OCI-LY7 (cell line): ENCODE measurements at regions not wholly inside any gene's neighbourhood (a gene's known extent, or its start where the extent isn't known, plus 50 kb on each side); places are given as distances from the start of the nearest gene placed in this dataset.

Experiments used
- BruUV-seq: library from RNA; stranded (reverse); fragments of 400-500 nt; replicated peaks from 2 replicates; lab custom pipeline; 2021; lab: Mats Ljungman, UMichigan
- CTCF ChIA-PET: fragments of 300-600 bp; sonication (Branson Sonifier 250); formaldehyde crosslinking; loops from one replicate; lab custom pipeline; 2022; ENCODE audit warnings: antibody characterized with exemption; ENCODE audit not compliant: unreplicated experiment; lab: Charles Lee
- POLR2A ChIA-PET: fragments of 300-600 bp; sonication (Branson Sonifier 250); formaldehyde crosslinking; loops from one replicate; lab custom pipeline; 2022; ENCODE audit warnings: antibody characterized with exemption; lab: Charles Lee
- DNase-seq: peaks from one replicate; pipeline ENCODE4 v3.0.0-alpha.2; 2015; ENCODE audit warnings: low spot score
- H2AFZ ChIP-seq: fragments of 200-600 bp; sonication (generic), shearing (Covaris generic); 2 replicates; pipeline ENCODE4 v1.6.1; 2014; ENCODE audit warnings: mild to moderate bottlenecking, antibody characterized with exemption, low read length, moderate library complexity
- H3K27ac ChIP-seq: fragments of 200-600 bp; sonication (generic); 2 replicates; pipeline ENCODE4 v1.5.1; 2014; ENCODE audit warnings: mixed run types, low read depth, mild to moderate bottlenecking, moderate library complexity, low read length, inconsistent platforms; ENCODE audit not compliant: poor library complexity, severe bottlenecking
- H3K36me3 ChIP-seq: fragments of 200-600 bp; sonication (generic); 2 replicates; pipeline ENCODE4 v1.6.1; 2014; ENCODE audit warnings: mild to moderate bottlenecking, antibody characterized with exemption, low read length, moderate library complexity, mixed read lengths; ENCODE audit not compliant: insufficient read depth
- H3K4me1 ChIP-seq: fragments of 200-600 bp; sonication (generic); 2 replicates; pipeline ENCODE4 v1.5.1; 2014; ENCODE audit warnings: mild to moderate bottlenecking, low read length; ENCODE audit not compliant: insufficient read depth, poor library complexity, severe bottlenecking
- H3K4me2 ChIP-seq: fragments of 200-600 bp; sonication (generic); 2 replicates; pipeline ENCODE4 v1.6.1; 2014; ENCODE audit warnings: mild to moderate bottlenecking, low read length
- H3K4me3 ChIP-seq: fragments of 200-600 bp; sonication (generic); 2 replicates; pipeline ENCODE4 v1.5.1; 2014; ENCODE audit warnings: mild to moderate bottlenecking, low read depth, low read length; ENCODE audit not compliant: poor library complexity, severe bottlenecking
- H3K79me2 ChIP-seq: fragments of 200-600 bp; sonication (generic); 2 replicates; pipeline ENCODE4 v1.6.1; 2016; ENCODE audit warnings: low read depth, mild to moderate bottlenecking, low read length, moderate library complexity, mixed read lengths; ENCODE audit not compliant: insufficient read depth
- H3K9me2 ChIP-seq: fragments of 200-600 bp; sonication (generic); 2 replicates; pipeline ENCODE4 v1.6.1; 2016; ENCODE audit warnings: mild to moderate bottlenecking, low read length, mixed read lengths; ENCODE audit not compliant: insufficient read depth
- H3K9me3 ChIP-seq: fragments of 200-600 bp; sonication (generic); 2 replicates; pipeline ENCODE4 v1.6.1; 2014; ENCODE audit warnings: mild to moderate bottlenecking, mixed run types, low read length, mixed read lengths
- H4K20me1 ChIP-seq: fragments of 200-600 bp; sonication (generic); 2 replicates; pipeline ENCODE4 v1.6.1; 2014; ENCODE audit warnings: mild to moderate bottlenecking, antibody characterized with exemption, low read length, moderate library complexity, mixed read lengths; ENCODE audit not compliant: insufficient read depth
- EZH2phosphoT487 ChIP-seq: fragments of 200-600 bp; sonication (generic); IDR thresholded peaks from 2 replicates; pipeline ENCODE4 v1.6.1; 2018; ENCODE audit warnings: low read depth, borderline replicate concordance, mild to moderate bottlenecking, mixed run types, antibody characterized with exemption, low read length, moderate library complexity, mixed read lengths
- intact Hi-C: fragments of 100-400 bp; cut with micrococcal nuclease; formaldehyde crosslinking; loops from one replicate; pipeline ENCODE4 v1.10.0; 2022; ENCODE audit not compliant: unreplicated experiment
- TF ChIP-seq, protein P1 (sequence below): fragments of 200-600 bp; sonication (generic); conservative IDR thresholded peaks from 2 replicates; pipeline ENCODE4 v1.5.1; 2014; ENCODE audit warnings: mild to moderate bottlenecking, antibody characterized with exemption, low read length, moderate library complexity, mixed read lengths

DNA sequence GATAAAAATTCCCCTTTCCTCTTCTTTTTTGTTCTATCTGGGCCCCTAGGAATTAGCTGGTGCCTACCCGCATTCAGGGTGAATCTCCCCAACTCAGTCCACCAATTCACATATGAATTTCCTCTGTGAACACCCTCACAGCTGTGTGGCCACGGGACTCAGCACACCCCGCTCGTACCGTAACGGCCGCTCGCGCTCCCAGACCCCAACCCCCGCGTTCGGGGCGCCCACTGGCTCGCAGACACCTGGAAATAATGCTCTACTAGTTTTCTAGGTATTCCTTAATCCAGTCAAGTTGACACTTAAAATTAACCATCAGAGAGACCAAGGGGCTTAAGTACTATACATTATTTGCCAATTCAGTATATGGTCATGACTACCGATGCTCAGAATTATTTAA is 1702.1 kb upstream of the PCDH20 start:
- H4K20me1 ChIP-seq: no peaks in the 10 kb centered on the region
- no peaks in the 10 kb centered on the region for H3K9me3 ChIP-seq
- H3K27ac ChIP-seq: no peak overlapping the region
- intact Hi-C loops: no loop called here
- no peaks in the 10 kb centered on the region for H3K4me1 ChIP-seq
- H3K4me2 ChIP-seq: no peak overlapping the region
- no peaks in the 10 kb centered on the region for H3K36me3 ChIP-seq
- H3K4me3 ChIP-seq: no peak overlapping the region
- TF ChIP-seq EZH2phosphoT487: no peak
- TF ChIP-seq, protein P1, sequence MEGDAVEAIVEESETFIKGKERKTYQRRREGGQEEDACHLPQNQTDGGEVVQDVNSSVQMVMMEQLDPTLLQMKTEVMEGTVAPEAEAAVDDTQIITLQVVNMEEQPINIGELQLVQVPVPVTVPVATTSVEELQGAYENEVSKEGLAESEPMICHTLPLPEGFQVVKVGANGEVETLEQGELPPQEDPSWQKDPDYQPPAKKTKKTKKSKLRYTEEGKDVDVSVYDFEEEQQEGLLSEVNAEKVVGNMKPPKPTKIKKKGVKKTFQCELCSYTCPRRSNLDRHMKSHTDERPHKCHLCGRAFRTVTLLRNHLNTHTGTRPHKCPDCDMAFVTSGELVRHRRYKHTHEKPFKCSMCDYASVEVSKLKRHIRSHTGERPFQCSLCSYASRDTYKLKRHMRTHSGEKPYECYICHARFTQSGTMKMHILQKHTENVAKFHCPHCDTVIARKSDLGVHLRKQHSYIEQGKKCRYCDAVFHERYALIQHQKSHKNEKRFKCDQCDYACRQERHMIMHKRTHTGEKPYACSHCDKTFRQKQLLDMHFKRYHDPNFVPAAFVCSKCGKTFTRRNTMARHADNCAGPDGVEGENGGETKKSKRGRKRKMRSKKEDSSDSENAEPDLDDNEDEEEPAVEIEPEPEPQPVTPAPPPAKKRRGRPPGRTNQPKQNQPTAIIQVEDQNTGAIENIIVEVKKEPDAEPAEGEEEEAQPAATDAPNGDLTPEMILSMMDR: no peak
- no peak overlapping the region for H2AFZ ChIP-seq
- ChIA-PET POLR2A (interaction anchor here (0.7 to 1.3 kb wide), 4 partner anchors 9 to 179 kb away, joined by 3 to 5 read pairs (median 4); no protein-coding TSS in a partner anchor), CTCF (no interaction called here)
- DNase-seq: no peak
- no peaks in the 10 kb centered on the region for H3K9me2 ChIP-seq
- no TSS peak for BruUV-seq
- H3K79me2 ChIP-seq: no peaks in the 10 kb centered on the region

DNA sequence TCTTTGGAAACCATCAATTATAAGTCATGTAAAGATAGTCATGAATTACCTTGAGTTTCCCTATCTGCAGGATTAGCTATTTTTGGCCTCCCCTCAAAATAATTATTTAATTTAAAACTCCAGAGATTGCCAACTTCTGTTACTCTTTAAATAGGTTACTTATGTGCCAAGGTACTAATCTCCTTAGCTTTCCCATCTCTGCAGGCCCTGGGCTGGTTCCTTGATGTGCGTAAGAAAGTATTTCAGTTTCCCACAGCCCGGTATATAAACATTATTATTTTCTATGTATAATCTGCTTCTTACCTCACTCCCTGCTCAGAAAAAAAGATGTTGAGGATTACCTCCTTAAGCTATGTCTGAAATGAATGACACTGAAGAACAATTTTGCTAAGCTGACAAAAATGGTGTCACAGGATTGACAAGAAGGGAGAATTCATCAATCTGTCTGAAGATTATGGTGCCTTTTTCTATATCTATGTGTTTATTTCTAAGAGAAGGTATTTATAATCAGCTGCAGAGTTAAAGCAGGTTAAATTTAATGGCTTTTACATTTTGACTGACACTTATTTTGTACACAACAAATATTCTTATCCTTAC is 1697.2 kb upstream of the PCDH20 start:
- intact Hi-C loops: no loop called here
- Histone ChIP-seq H3K4me1 (no peaks in the 10 kb centered on the region), H3K9me3 (no peaks in the 10 kb centered on the region), H2AFZ (no peak overlapping the region), H4K20me1 (no peaks in the 10 kb centered on the region), H3K4me2 (no peak overlapping the region), H3K9me2 (no peaks in the 10 kb centered on the region), H3K36me3 (no peaks in the 10 kb centered on the region), H3K4me3 (no peak overlapping the region), H3K79me2 (no peaks in the 10 kb centered on the region), H3K27ac (no peak overlapping the region)
- TF ChIP-seq EZH2phosphoT487: no peak
- TF ChIP-seq, protein P1: no peak
- no TSS peak for BruUV-seq
- no peak for DNase-seq
- CTCF ChIA-PET: no interaction called here
- POLR2A ChIA-PET: no interaction called here

DNA sequence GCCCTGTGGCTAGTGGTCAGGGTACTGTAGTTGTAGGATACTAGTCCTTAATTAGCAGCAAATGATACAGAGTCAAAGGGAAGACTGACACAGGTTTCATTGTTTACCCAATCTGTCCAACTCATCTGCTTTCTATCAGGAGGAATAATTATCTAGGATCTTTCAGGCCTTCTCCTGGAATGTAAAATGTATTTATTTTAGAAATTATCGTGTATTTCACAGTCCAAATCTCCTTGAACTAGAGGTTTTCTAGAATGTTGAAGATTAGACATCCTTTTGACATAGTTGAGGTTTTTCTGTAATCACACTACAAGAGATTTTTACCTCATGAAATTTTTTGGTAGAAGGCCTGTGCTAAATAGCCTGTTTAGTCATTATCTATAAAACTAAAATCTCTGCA is 1694.8 kb upstream of the PCDH20 start:
- ChIA-PET CTCF (no interaction called here), POLR2A (no interaction called here)
- H2AFZ ChIP-seq: no peak overlapping the region
- H3K27ac ChIP-seq: no peak overlapping the region
- intact Hi-C loops: no loop called here
- no peak overlapping the region for H3K4me2 ChIP-seq
- no peak for DNase-seq
- no peak for TF ChIP-seq EZH2phosphoT487
- TF ChIP-seq, protein P1: no peak
- no peaks in the 10 kb centered on the region for H3K4me1 ChIP-seq
- no TSS peak for BruUV-seq
- H3K9me2 ChIP-seq: no peaks in the 10 kb centered on the region
- H3K79me2 ChIP-seq: no peaks in the 10 kb centered on the region
- no peaks in the 10 kb centered on the region for H4K20me1 ChIP-seq
- no peak overlapping the region for H3K4me3 ChIP-seq
- H3K36me3 ChIP-seq: no peaks in the 10 kb centered on the region
- no peaks in the 10 kb centered on the region for H3K9me3 ChIP-seq
